ENCODE measurements at regions not wholly inside any gene's neighbourhood (a gene's known extent, or its start where the extent isn't known, plus 50 kb on each side); places are given as distances from the start of the nearest gene placed in this dataset.

DNA sequence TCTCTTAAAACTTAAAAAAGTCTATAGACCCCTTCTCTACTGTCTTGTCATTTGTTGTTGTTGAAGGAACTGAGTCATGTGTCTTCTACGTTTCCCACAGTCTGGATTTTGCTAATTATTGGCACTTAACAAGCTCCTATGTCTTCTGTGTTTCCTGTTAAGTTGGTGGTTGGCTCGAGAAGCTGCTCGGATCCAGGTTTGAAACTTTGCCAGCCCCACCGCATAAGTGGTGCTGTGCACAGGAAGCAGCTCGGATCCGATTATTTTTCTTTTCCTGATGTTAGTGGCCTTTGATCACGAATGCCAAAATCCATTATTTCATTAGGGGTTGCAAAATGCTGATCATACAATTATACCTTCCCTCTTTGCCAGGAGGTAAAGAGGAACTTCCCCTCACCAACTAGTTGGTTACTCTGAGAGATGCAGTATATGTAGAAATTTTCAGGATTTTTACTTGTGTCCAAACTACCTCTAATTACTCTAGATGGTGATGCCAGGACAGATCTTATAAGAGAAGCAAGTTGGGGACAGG is 186.5 kb downstream of the NSG2 start:
- ATAC-seq: peak; percentile 55; the same call in 2 of the 3 replicates

DNA sequence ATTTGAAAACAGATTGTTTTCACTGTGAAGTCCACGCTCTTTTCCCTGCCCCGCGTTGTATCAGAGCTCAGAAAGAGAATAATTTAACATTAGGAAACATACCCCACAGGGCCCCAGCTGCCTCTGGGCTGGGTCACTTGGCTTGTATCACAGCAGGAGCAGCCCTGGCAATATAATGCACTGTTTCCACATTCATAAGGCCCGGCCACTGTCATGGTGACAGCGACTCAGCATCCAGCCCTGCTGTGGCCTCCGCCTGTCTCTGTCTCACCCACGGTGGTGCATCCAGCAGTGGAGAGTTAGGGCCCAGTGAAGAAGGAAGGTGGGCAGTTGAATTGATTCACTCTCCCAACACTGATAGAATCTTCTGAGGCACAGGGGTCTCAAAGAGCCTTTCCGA is 188.9 kb downstream of the NSG2 start:
- no peak for ATAC-seq
- no peak for TF ChIP-seq PPARA (CRISPR knock-in tag; IDR thresholded peaks at IDR 0.05; ENCODE audit: borderline replicate concordance)
- no peak for TF ChIP-seq OSR1 (CRISPR knock-in tag; IDR thresholded peaks at IDR 0.05)
- TF ChIP-seq ISL1 (CRISPR knock-in tag; IDR thresholded peaks at IDR 0.05): no peak

More for the DNA sequence above, 186.5 kb downstream of the NSG2 start:
- no peak for TF ChIP-seq TOX (CRISPR knock-in tag; IDR thresholded peaks at IDR 0.05; ENCODE audit: borderline replicate concordance)
- TF ChIP-seq OSR1 (CRISPR knock-in tag; IDR thresholded peaks at IDR 0.05): no peak
- no peak for TF ChIP-seq ZNF8 (CRISPR knock-in tag; IDR thresholded peaks at IDR 0.05)
- TF ChIP-seq CSDC2 (CRISPR knock-in tag; IDR thresholded peaks at IDR 0.05): no peak
- TF ChIP-seq GLIS3 (CRISPR knock-in tag; IDR thresholded peaks at IDR 0.05): no peak
- no peak for TF ChIP-seq SNAI2 (CRISPR knock-in tag; IDR thresholded peaks at IDR 0.05)
- TF ChIP-seq ISL1 (CRISPR knock-in tag; IDR thresholded peaks at IDR 0.05): peak; percentile 38; the same call in 1 of the 2 replicates

DNA sequence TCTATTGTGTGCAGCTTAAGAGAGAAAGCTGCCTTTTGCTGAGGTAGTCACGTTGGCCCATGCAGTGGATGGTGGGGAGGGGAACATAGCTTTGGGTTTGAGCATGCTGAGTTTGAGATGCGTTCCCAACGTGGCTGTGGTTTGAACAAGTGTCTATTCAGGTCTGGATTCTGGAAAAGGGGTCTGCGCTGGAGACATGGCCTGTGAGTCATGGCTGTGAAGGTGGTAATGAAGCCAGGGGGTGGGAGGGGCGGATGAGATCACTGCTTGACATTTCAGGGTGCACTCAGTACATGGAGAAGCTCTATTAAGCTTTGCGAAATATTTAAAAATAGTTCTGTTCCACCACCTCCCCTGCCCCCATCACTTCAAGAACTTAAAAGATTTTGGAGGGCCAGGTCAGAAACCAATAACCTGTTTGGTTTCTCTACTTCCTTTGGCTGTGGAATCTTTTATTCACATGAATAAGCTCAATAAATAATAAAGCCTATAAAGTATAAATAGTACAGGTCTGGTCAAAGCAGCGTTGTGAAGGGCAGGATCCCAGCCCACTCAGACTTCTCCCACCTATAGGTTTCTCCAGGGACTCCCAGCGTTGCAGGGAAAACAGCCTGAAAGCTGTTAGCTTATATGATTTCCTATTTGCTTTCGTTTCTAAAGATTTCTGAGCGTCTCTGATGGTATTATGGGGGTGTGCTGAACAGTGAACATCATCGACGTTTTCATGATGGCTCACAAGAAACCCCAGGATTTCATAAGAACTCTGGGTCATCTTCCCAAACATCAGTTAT is 189.9 kb downstream of the NSG2 start:
- no peak for TF ChIP-seq OSR1 (CRISPR knock-in tag; IDR thresholded peaks at IDR 0.05)
- ATAC-seq: no peak

DNA sequence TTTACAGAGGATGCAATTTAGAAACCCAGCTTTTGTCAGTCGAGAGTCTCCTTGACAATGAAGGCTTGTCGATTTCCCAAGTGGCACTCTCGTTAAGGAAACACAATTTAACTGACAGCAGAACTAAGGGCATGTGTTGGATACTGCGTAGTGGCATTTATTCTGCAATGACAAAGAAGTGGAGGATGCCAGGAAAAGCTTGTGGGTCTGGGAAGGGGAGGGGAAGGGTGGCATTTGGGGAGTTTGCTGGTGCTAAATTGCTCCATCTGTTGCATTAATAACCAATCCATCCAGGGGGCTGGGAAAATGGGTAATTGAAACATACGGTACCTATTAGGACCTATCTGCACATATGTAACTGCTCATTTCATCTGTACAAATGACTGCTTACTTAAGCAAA is 190.6 kb downstream of the NSG2 start:
- ATAC-seq: no peak
- TF ChIP-seq ISL1 (CRISPR knock-in tag; IDR thresholded peaks at IDR 0.05) (no peak), SNAI2 (CRISPR knock-in tag; IDR thresholded peaks at IDR 0.05) (no peak), ARNTL (CRISPR knock-in tag; IDR thresholded peaks at IDR 0.05; ENCODE audit: borderline replicate concordance, low read depth) (no peak), TCF4 (CRISPR knock-in tag; IDR thresholded peaks at IDR 0.05; ENCODE audit: borderline replicate concordance) (peak; percentile 65)

DNA sequence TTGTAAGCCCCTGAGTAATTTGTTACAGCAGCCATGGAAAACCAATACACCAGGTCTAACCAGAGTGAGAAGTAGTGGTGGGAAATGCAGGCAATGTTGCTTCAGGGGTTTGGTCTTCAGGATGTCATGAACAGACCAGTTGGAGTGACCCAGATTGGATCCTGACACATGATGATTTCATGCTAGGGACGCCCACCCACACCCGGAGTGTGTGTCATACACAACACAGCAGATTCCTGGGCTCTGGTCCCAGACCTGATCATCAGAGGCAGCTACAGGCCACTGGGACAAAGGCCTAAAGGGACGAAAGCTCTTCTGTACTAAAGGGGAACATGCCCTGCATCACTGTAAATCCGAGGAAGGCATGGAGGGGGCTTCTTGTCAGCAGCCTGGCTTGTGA is 194.2 kb downstream of the NSG2 start:
- TF ChIP-seq ZFP30 (CRISPR knock-in tag; IDR thresholded peaks at IDR 0.05) (no peak), SNAI2 (CRISPR knock-in tag; IDR thresholded peaks at IDR 0.05) (no peak), ZNF8 (CRISPR knock-in tag; IDR thresholded peaks at IDR 0.05) (no peak), ISL1 (CRISPR knock-in tag; IDR thresholded peaks at IDR 0.05) (no peak), ARNTL (CRISPR knock-in tag; IDR thresholded peaks at IDR 0.05; ENCODE audit: borderline replicate concordance, low read depth) (no peak), ZC3H10 (CRISPR knock-in tag; IDR thresholded peaks at IDR 0.05) (no peak), ZNF70 (CRISPR knock-in tag; IDR thresholded peaks at IDR 0.05) (no peak), TOX (CRISPR knock-in tag; IDR thresholded peaks at IDR 0.05; ENCODE audit: borderline replicate concordance) (no peak), CSDC2 (CRISPR knock-in tag; IDR thresholded peaks at IDR 0.05) (no peak), ZNF565 (CRISPR knock-in tag; conservative IDR thresholded peaks at IDR 0.05; ENCODE audit: low read depth) (no peak), BACH2 (CRISPR knock-in tag; IDR thresholded peaks at IDR 0.05; ENCODE audit: borderline replicate concordance) (no peak), ZFP3 (CRISPR knock-in tag; IDR thresholded peaks at IDR 0.05) (no peak), RARB (CRISPR knock-in tag; IDR thresholded peaks at IDR 0.05) (no peak), PPARA (CRISPR knock-in tag; IDR thresholded peaks at IDR 0.05; ENCODE audit: borderline replicate concordance) (no peak)
- TF ChIP-seq, protein P1, sequence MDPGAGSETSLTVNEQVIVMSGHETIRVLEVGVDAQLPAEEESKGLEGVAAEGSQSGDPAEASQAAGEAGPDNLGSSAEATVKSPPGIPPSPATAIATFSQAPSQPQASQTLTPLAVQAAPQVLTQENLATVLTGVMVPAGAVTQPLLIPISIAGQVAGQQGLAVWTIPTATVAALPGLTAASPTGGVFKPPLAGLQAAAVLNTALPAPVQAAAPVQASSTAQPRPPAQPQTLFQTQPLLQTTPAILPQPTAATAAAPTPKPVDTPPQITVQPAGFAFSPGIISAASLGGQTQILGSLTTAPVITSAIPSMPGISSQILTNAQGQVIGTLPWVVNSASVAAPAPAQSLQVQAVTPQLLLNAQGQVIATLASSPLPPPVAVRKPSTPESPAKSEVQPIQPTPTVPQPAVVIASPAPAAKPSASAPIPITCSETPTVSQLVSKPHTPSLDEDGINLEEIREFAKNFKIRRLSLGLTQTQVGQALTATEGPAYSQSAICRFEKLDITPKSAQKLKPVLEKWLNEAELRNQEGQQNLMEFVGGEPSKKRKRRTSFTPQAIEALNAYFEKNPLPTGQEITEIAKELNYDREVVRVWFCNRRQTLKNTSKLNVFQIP (CRISPR knock-in tag; IDR thresholded peaks at IDR 0.05; ENCODE audit: borderline replicate concordance, low read depth): no peak
- TF ChIP-seq, protein P2, sequence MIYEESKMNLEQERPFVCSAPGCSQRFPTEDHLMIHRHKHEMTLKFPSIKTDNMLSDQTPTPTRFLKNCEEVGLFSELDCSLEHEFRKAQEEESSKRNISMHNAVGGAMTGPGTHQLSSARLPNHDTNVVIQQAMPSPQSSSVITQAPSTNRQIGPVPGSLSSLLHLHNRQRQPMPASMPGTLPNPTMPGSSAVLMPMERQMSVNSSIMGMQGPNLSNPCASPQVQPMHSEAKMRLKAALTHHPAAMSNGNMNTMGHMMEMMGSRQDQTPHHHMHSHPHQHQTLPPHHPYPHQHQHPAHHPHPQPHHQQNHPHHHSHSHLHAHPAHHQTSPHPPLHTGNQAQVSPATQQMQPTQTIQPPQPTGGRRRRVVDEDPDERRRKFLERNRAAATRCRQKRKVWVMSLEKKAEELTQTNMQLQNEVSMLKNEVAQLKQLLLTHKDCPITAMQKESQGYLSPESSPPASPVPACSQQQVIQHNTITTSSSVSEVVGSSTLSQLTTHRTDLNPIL (CRISPR knock-in tag; IDR thresholded peaks at IDR 0.05; ENCODE audit: low read depth): no peak
- TF ChIP-seq, protein P3, sequence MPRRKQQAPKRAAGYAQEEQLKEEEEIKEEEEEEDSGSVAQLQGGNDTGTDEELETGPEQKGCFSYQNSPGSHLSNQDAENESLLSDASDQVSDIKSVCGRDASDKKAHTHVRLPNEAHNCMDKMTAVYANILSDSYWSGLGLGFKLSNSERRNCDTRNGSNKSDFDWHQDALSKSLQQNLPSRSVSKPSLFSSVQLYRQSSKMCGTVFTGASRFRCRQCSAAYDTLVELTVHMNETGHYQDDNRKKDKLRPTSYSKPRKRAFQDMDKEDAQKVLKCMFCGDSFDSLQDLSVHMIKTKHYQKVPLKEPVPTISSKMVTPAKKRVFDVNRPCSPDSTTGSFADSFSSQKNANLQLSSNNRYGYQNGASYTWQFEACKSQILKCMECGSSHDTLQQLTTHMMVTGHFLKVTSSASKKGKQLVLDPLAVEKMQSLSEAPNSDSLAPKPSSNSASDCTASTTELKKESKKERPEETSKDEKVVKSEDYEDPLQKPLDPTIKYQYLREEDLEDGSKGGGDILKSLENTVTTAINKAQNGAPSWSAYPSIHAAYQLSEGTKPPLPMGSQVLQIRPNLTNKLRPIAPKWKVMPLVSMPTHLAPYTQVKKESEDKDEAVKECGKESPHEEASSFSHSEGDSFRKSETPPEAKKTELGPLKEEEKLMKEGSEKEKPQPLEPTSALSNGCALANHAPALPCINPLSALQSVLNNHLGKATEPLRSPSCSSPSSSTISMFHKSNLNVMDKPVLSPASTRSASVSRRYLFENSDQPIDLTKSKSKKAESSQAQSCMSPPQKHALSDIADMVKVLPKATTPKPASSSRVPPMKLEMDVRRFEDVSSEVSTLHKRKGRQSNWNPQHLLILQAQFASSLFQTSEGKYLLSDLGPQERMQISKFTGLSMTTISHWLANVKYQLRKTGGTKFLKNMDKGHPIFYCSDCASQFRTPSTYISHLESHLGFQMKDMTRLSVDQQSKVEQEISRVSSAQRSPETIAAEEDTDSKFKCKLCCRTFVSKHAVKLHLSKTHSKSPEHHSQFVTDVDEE (CRISPR knock-in tag; IDR thresholded peaks at IDR 0.05): no peak
- TF ChIP-seq, protein P4, sequence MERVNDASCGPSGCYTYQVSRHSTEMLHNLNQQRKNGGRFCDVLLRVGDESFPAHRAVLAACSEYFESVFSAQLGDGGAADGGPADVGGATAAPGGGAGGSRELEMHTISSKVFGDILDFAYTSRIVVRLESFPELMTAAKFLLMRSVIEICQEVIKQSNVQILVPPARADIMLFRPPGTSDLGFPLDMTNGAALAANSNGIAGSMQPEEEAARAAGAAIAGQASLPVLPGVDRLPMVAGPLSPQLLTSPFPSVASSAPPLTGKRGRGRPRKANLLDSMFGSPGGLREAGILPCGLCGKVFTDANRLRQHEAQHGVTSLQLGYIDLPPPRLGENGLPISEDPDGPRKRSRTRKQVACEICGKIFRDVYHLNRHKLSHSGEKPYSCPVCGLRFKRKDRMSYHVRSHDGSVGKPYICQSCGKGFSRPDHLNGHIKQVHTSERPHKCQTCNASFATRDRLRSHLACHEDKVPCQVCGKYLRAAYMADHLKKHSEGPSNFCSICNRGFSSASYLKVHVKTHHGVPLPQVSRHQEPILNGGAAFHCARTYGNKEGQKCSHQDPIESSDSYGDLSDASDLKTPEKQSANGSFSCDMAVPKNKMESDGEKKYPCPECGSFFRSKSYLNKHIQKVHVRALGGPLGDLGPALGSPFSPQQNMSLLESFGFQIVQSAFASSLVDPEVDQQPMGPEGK (CRISPR knock-in tag; IDR thresholded peaks at IDR 0.05; ENCODE audit: borderline replicate concordance): no peak

More for the DNA sequence above, 194.2 kb downstream of the NSG2 start:
- ATAC-seq: no peak

All from SK-N-SH treated with all-trans-retinoic acid at 6 μM for 48 hours (cell line).